GM23338 (cell line): ENCODE measurements at regions not wholly inside any gene's neighbourhood (a gene's known extent, or its start where the extent isn't known, plus 50 kb on each side); places are given as distances from the start of the nearest gene placed in this dataset.

Source experiments
- ATAC-seq: fragments of 200-7000 bp; cut with Tn5 transposase; 3 replicates; pipeline ENCODE4 v1.9.1; 2020
- DNase-seq: peaks from one replicate; pipeline ENCODE4 v3.0.0-alpha.2; 2015; ENCODE audit warnings: low spot score
- H2AFZ ChIP-seq: fragments of 200-600 bp; sonication (generic); 2 replicates; pipeline ENCODE4 v1.8.0; 2016; ENCODE audit warnings: antibody characterized with exemption, mild to moderate bottlenecking, moderate library complexity
- H3F3A ChIP-seq: fragments of 200-600 bp; sonication (generic); replicated peaks from 2 replicates; pipeline ENCODE4 v1.8.0; 2017; ENCODE audit warnings: antibody characterized with exemption, mixed run types, low read depth
- H3K27ac ChIP-seq: fragments of 200-600 bp; sonication (generic); 2 replicates; pipeline ENCODE4 v1.6.1; 2016; ENCODE audit warnings: low read depth
- H3K27me3 ChIP-seq: fragments of 200-600 bp; sonication (generic); 2 replicates; pipeline ENCODE4 v1.8.0; 2016; ENCODE audit warnings: mild to moderate bottlenecking, mixed run types, moderate library complexity; ENCODE audit not compliant: insufficient read depth
- H3K36me3 ChIP-seq: fragments of 200-600 bp; sonication (generic); 2 replicates; pipeline ENCODE4 v1.8.0; 2016; ENCODE audit warnings: mild to moderate bottlenecking; ENCODE audit not compliant: insufficient read depth
- H3K4me1 ChIP-seq: fragments of 200-600 bp; sonication (generic); 2 replicates; pipeline ENCODE4 v1.8.0; 2016; ENCODE audit warnings: mild to moderate bottlenecking, moderate library complexity; ENCODE audit not compliant: insufficient read depth
- H3K4me2 ChIP-seq: fragments of 200-600 bp; sonication (generic); 2 replicates; pipeline ENCODE4 v1.7.1; 2017; ENCODE audit warnings: mixed run types
- H3K4me3 ChIP-seq: fragments of 200-600 bp; sonication (generic); 2 replicates; pipeline ENCODE4 v1.6.1; 2016; ENCODE audit warnings: mixed run types
- H3K79me2 ChIP-seq: fragments of 200-600 bp; sonication (generic); replicated peaks from 2 replicates; pipeline ENCODE4 v1.8.0; 2017; ENCODE audit warnings: mild to moderate bottlenecking; ENCODE audit not compliant: insufficient read depth
- H3K9me2 ChIP-seq: fragments of 200-600 bp; sonication (generic); 2 replicates; pipeline ENCODE4 v1.8.0; 2017; ENCODE audit not compliant: insufficient read depth
- H4K20me1 ChIP-seq: fragments of 200-600 bp; sonication (generic); replicated peaks from 2 replicates; pipeline ENCODE4 v1.8.0; 2017; ENCODE audit warnings: mild to moderate bottlenecking; ENCODE audit not compliant: insufficient read depth
- H3K27ac Mint-ChIP-seq: 2 replicates; pipeline ENCODE4 v1.8.0; 2020; ENCODE audit warnings: inconsistent platforms, mild to moderate bottlenecking, moderate library complexity, mixed read lengths
- H3K27me3 Mint-ChIP-seq: 3 replicates; pipeline ENCODE4 v1.8.0; 2022; ENCODE audit warnings: low read depth, mild to moderate bottlenecking, moderate library complexity, mixed read lengths, inconsistent platforms; ENCODE audit not compliant: insufficient read depth, poor library complexity
- H3K36me3 Mint-ChIP-seq: 3 replicates; pipeline ENCODE4 v1.8.0; 2021; ENCODE audit warnings: low read depth, mild to moderate bottlenecking, inconsistent platforms, moderate library complexity, mixed read lengths
- H3K4me1 Mint-ChIP-seq: 3 replicates; pipeline ENCODE4 v1.8.0; 2020; ENCODE audit warnings: mild to moderate bottlenecking, inconsistent platforms, mixed read lengths
- H3K4me3 Mint-ChIP-seq: 3 replicates; pipeline ENCODE4 v1.8.0; 2021; ENCODE audit warnings: moderate library complexity, mild to moderate bottlenecking, inconsistent platforms, mixed read lengths
- H3K9me3 Mint-ChIP-seq: 3 replicates; pipeline ENCODE4 v1.8.0; 2020; ENCODE audit warnings: moderate library complexity, mild to moderate bottlenecking, inconsistent platforms, mixed read lengths
- CREB1 ChIP-seq: fragments of 250-450 bp; sonication (Bioruptor Pico); IDR thresholded peaks from 2 replicates; pipeline ENCODE4 v1.5.0; 2020; ENCODE audit warnings: low read depth, mild to moderate bottlenecking, moderate library complexity
- CTCF ChIP-seq, 2 experiments: fragments of 200-600 bp in 1 of 2; sonication (generic) in 1 of 2; conservative IDR thresholded peaks; 2 replicates each; pipeline versions ENCODE4 v1.5.1 to v1.6.1; 2016 to 2017; ENCODE audit warnings: antibody characterized with exemption in 2 of 2, low read depth in 2 of 2, mild to moderate bottlenecking in 2 of 2, moderate library complexity in 1 of 2
- ETS1 ChIP-seq: IDR thresholded peaks from 2 replicates; pipeline ENCODE4 v1.6.1; 2016; ENCODE audit warnings: antibody characterized with exemption
- EZH2 ChIP-seq: fragments of 200-600 bp; sonication (generic); IDR thresholded peaks from one replicate; pipeline ENCODE4 v1.8.0; 2017; ENCODE audit warnings: antibody characterized with exemption, mild to moderate bottlenecking, low read depth; ENCODE audit not compliant: unreplicated experiment
- EZH2phosphoT487 ChIP-seq: fragments of 200-600 bp; sonication (generic); IDR thresholded peaks from one replicate; pipeline ENCODE4 v1.8.1; 2018; ENCODE audit warnings: antibody characterized with exemption; ENCODE audit not compliant: unreplicated experiment
- JUNB ChIP-seq: IDR thresholded peaks from one replicate; pipeline ENCODE4 v1.6.1; 2016; ENCODE audit warnings: antibody characterized with exemption; ENCODE audit not compliant: unreplicated experiment
- NANOG ChIP-seq: IDR thresholded peaks from 2 replicates; pipeline ENCODE4 v1.6.1; 2016; ENCODE audit warnings: antibody characterized with exemption, borderline replicate concordance
- POLR2AphosphoS5 ChIP-seq: IDR thresholded peaks from 2 replicates; pipeline ENCODE4 v1.6.1; 2016; ENCODE audit warnings: antibody characterized with exemption, low read depth
- REST ChIP-seq: IDR thresholded peaks from one replicate; pipeline ENCODE4 v1.6.1; 2018; ENCODE audit warnings: antibody characterized with exemption; ENCODE audit not compliant: unreplicated experiment
- STAT1 ChIP-seq: IDR thresholded peaks from one replicate; pipeline ENCODE4 v1.6.1; 2016; ENCODE audit warnings: antibody characterized with exemption; ENCODE audit not compliant: unreplicated experiment
- ZNF114 ChIP-seq: fragments of 250-450 bp; sonication (Bioruptor Pico); IDR thresholded peaks from 2 replicates; pipeline ENCODE4 v1.5.0; 2020; ENCODE audit warnings: mild to moderate bottlenecking, moderate library complexity
- ZNF331 ChIP-seq: fragments of 250-450 bp; sonication (Bioruptor Pico); IDR thresholded peaks from 2 replicates; pipeline ENCODE4 v1.5.0; 2020; ENCODE audit warnings: low read depth, mild to moderate bottlenecking, moderate library complexity
- ZNF462 ChIP-seq: fragments of 250-450 bp; sonication (Bioruptor Pico); IDR thresholded peaks from 2 replicates; pipeline ENCODE4 v1.5.0; 2020; ENCODE audit warnings: mild to moderate bottlenecking, moderate library complexity

- Histone ChIP-seq H3F3A (no peaks in the 10 kb centered on the region), H3K4me1 (no peaks in the 10 kb centered on the region), H3K27me3 (no peaks in the 10 kb centered on the region; the same call in 1 of the 2 replicates), H3K36me3 (no peaks in the 10 kb centered on the region), H3K27ac (no peak overlapping the region), H2AFZ (no peak overlapping the region), H3K79me2 (no peaks in the 10 kb centered on the region), H3K4me3 (no peak overlapping the region), H3K9me2 (no peaks in the 10 kb centered on the region), H3K4me2 (no peak overlapping the region), H4K20me1 (no peaks in the 10 kb centered on the region)
- Mint-ChIP-seq H3K27me3 (peaks cover 7% of the 10 kb centered on the region), H3K27ac (no peak overlapping the region), H3K4me3 (no peak overlapping the region), H3K36me3 (0 out of 3 replicates have a peak, but pooled peaks cover 2% of the 10 kb centered on the region), H3K4me1 (no peaks in the 10 kb centered on the region), H3K9me3 (0 out of 3 replicates have a peak, but pooled peaks cover 2% of the 10 kb centered on the region)
- DNase-seq = no peak
- no peak for ATAC-seq
- TF ChIP-seq CREB1 (CRISPR knock-in tag) (no peak), ZNF462 (no peak), EZH2 (no peak), CTCF (conservative IDR thresholded peaks at IDR 0.05; ENCODE audit: low read depth in 2 of 2) (no peak), ETS1 (no peak), NANOG (no peak), REST (no peak), JUNB (no peak), EZH2phosphoT487 (no peak), STAT1 (no peak), ZNF331 (CRISPR knock-in tag) (no peak), POLR2AphosphoS5 (no peak), ZNF114 (CRISPR knock-in tag) (no peak)
Observed at GRCh38 chr17:62911114-62911513, 54.9 kb upstream of the TANC2 start.
